ENCODE measurements at regions not wholly inside any gene's neighbourhood (a gene's known extent, or its start where the extent isn't known, plus 50 kb on each side); places are given as distances from the start of the nearest gene placed in this dataset.

GRCh38 chr1:207228987-207229386 lies 92.5 kb upstream of the CD55 start:
- ATAC-seq (ENCODE audit: low FRiP score): no peak
- no peak for DNase-seq (ENCODE audit: low spot score)
- TF ChIP-seq, protein P1, sequence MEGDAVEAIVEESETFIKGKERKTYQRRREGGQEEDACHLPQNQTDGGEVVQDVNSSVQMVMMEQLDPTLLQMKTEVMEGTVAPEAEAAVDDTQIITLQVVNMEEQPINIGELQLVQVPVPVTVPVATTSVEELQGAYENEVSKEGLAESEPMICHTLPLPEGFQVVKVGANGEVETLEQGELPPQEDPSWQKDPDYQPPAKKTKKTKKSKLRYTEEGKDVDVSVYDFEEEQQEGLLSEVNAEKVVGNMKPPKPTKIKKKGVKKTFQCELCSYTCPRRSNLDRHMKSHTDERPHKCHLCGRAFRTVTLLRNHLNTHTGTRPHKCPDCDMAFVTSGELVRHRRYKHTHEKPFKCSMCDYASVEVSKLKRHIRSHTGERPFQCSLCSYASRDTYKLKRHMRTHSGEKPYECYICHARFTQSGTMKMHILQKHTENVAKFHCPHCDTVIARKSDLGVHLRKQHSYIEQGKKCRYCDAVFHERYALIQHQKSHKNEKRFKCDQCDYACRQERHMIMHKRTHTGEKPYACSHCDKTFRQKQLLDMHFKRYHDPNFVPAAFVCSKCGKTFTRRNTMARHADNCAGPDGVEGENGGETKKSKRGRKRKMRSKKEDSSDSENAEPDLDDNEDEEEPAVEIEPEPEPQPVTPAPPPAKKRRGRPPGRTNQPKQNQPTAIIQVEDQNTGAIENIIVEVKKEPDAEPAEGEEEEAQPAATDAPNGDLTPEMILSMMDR (IDR thresholded peaks at IDR 0.05): no peak

- ATAC-seq (ENCODE audit: low FRiP score) (no peak), DNase-seq (ENCODE audit: low spot score) (no peak)
- TF ChIP-seq, protein P1 (IDR thresholded peaks at IDR 0.05): no peak
Measured at GRCh38 chr1:207230441-207230840, 91.0 kb upstream of the CD55 start.

DNA sequence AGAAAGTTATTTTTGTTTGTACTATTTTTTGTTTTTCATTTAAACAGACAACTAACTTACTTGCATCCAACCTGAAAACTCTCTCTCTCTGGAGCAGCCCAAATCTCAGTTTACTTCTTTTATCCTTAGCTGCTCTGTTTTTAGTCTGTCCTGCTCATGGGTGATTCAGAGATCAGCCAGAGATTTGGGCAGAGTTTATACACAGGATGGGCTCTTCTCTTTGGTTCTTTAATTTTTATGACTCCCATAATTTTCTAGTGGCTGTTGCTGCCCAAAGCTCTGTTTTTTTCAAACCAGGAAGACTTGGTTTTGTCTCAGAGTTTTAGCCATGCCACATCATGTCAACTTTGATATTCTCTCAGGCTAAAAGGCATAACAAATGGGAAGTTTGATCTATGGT lies 86.8 kb upstream of the CD55 start:
- TF ChIP-seq, protein P1 (IDR thresholded peaks at IDR 0.05): no peak
- no peak for ATAC-seq (ENCODE audit: low FRiP score)
- no peak for DNase-seq (ENCODE audit: low spot score)

GRCh38 chr1:207239874-207240273 lies 81.6 kb upstream of the CD55 start:
- ATAC-seq (ENCODE audit: low FRiP score): no peak

GRCh38 chr1:207240325-207241101 lies 81.0 kb upstream of the CD55 start:
- TF ChIP-seq, protein P1 (IDR thresholded peaks at IDR 0.05): no peak
- DNase-seq (ENCODE audit: low spot score): no peak
- no peak for ATAC-seq (ENCODE audit: low FRiP score)

More at GRCh38 chr1:207239874-207240273, 81.6 kb upstream of the CD55 start:
- TF ChIP-seq, protein P1 (IDR thresholded peaks at IDR 0.05): no peak
- no peak for DNase-seq (ENCODE audit: low spot score)

DNA sequence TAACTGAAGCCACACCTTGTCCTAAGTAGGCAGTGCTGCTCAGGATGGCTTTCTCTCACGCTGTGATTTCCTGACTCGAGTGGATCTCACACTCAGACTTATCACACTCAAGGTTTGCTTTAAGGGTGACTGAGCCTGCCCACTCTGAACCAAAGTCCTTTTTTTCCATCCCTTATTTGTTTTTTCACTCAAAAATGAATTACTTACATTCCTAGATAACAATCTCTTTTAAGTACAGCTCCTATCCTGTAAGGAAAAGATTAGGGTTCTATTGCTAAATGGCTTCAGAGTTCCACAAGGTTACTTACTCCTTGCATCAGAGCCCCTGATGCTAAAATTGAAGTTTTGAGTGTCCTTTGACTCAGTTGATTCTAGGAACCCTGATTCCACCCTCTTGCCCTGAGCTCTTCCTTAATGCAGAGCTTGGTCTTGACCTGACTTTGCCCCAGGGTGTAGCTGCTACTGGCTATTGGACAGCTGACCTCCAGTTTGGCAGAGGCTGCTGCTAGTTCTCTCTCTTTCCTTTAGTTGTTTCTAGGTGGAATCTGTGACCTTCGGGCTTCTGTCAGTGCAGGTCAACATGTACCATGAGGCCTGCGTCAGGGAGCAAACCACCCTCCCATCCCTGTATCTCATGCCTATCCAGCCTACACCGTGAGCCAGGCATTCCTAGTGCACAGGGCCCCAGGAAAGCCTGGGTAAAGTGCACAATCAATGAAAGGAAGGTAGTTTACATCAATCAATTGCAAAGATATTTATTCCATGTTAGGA lies 80.1 kb upstream of the CD55 start:
- TF ChIP-seq, protein P1 (IDR thresholded peaks at IDR 0.05): no peak
- ATAC-seq (ENCODE audit: low FRiP score): no peak
- DNase-seq (ENCODE audit: low spot score): no peak
